Small intestine (tissue), 7 donors: ENCODE measurements at regions not wholly inside any gene's neighbourhood (a gene's known extent, or its start where the extent isn't known, plus 50 kb on each side); places are given as distances from the start of the nearest gene placed in this dataset.
"Not testable (repeated sequence)": the region's sequence is repeated elsewhere in the genome, so short reads cannot be mapped to it uniquely, and the experiment has no call there.

ENCODE experiments used
- DNase-seq, 2 donors: peaks; one replicate each; pipeline versions ENCODE4 v3.0.0 to v3.0.0-alpha.2; 2013
- FAIRE-seq: peaks from 2 replicates; lab custom pipeline; 2012; peaks lifted over from hg19 to GRCh38; lab: Jason Lieb, UNC
- H3K27ac ChIP-seq, 3 donors: one replicate each; pipeline ENCODE4 v1.5.1; 2013; ENCODE audit warnings: low read length in 2 of 3, mild to moderate bottlenecking in 2 of 3, control low read depth in 1 of 3, inconsistent platforms in 1 of 3, low read depth in 1 of 3, moderate library complexity in 1 of 3
- H3K27me3 ChIP-seq, 3 donors: one replicate each; pipeline ENCODE4 v1.6.1; 2013; ENCODE audit warnings: low read length in 3 of 3, inconsistent platforms in 1 of 3; ENCODE audit not compliant: control insufficient read depth in 3 of 3, insufficient read depth in 3 of 3
- H3K36me3 ChIP-seq, 3 donors: one replicate each; pipeline ENCODE4 v1.6.1; 2013; ENCODE audit warnings: low read length in 3 of 3, inconsistent platforms in 1 of 3, low read depth in 1 of 3, mild to moderate bottlenecking in 1 of 3, moderate library complexity in 1 of 3; ENCODE audit not compliant: control insufficient read depth in 3 of 3, insufficient read depth in 2 of 3
- H3K4me1 ChIP-seq, 3 donors: one replicate each; pipeline ENCODE4 v1.6.1; 2013; ENCODE audit warnings: low read length in 2 of 3, inconsistent platforms in 1 of 3, low read depth in 1 of 3, mild to moderate bottlenecking in 1 of 3, moderate library complexity in 1 of 3; ENCODE audit not compliant: control insufficient read depth in 3 of 3, insufficient read depth in 2 of 3
- H3K4me3 ChIP-seq, 3 donors: one replicate each; pipeline ENCODE4 v1.5.1; 2013; ENCODE audit warnings: low read length in 3 of 3, control low read depth in 1 of 3, inconsistent platforms in 1 of 3, low read depth in 1 of 3, mild to moderate bottlenecking in 1 of 3, moderate library complexity in 1 of 3
- H3K9me3 ChIP-seq, 2 donors: one replicate each; pipeline ENCODE4 v1.6.1; 2013; ENCODE audit warnings: low read depth in 1 of 2, low read length in 1 of 2; ENCODE audit not compliant: control insufficient read depth in 2 of 2, insufficient read depth in 1 of 2
- WGBS, 3 donors: extraction: QIAGEN DNeasy Blood & Tissue Kit; methylation state at CpG; one replicate each; pipeline ENCODE4 v1.1.7; 2013; 5-methylcytosine and 5-hydroxymethylcytosine counted together
- donor health status: healthy with polysubstance abuse.
- donor health status: control.
- donor health status: control.
- donor health status: Bipolar disorder and iron deficiency.
- donor health status: healthy.

DNA sequence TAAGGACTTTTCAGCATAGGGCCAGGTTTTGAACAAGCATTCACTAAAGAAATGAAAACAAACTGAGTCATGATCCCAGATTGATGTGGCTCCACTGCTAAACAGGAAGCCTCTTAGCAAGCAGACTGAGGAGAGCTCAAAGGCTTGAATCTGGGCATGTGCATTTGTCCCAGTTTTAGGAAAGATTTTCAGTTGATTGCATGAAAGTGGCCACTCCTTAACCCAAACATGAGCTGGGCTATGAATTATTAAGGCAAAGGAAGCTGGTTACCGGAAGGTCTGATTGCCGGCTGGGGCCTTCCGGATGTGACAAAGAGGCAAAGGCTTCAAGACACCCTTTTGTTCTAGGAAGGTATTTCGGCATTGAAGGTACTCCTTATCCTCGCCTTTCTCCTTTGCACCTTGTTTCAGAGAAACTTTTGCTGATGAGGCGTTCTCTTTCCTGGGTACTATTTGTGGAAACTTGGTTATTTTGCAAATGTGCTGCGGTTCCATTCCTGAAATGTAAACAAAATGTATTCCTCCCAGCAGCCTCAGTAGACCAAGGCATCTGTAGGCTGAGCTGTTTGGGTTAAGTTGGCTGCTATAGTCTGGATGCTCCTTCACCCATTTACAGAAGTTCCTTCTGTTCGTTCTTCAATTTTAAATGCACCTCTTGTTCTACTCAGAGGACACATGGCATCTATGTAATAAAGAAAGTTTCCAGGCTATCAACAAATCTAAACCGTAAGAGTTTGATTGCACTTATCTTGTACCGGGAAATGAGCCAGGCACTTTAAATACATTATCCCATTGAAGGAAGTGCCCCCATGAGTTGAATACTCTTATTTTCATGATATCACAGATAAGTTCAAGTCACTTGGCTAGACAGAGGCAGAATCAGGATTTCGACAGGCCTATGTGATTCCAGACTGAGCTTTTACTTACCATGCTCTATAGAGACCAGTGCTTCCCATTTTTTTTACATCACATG lies 115.6 kb upstream of the METAP2 start:
- Histone ChIP-seq H3K27ac (peak overlapping the region in 1 of 3 donors; percentile 8), H3K4me3 (no peak overlapping the region), H3K4me1 (no peaks in the 10 kb centered on the region), H3K27me3 (no peaks in the 10 kb centered on the region), H3K9me3 (no peaks in the 10 kb centered on the region), H3K36me3 (no peaks in the 10 kb centered on the region)
- WGBS, 3 donors = 62 to 66% (median 63%) methylated on average over 11 of the region's 11 CpGs
- FAIRE-seq (no peak), DNase-seq (no peak)

DNA sequence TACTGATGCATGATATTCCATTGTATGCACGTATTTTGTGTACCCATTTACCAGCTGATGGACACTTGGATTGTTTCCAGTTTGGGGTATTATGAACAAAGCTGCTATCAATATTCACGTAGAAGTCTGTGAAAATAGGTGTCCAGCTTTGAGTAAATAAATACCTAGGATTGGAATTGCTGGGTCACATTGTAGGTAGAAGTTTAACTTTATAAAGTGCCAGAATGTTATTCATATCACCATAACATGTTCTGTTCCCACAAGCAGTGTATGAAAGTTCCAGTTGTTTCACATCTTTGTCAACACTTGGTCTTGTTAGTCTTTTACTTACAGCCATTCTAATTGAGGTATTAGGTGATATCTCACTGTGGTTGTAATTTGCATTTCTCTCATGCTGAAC lies 108.0 kb upstream of the METAP2 start:
- no peak for FAIRE-seq
- no peak overlapping the region for H3K27ac ChIP-seq

DNA sequence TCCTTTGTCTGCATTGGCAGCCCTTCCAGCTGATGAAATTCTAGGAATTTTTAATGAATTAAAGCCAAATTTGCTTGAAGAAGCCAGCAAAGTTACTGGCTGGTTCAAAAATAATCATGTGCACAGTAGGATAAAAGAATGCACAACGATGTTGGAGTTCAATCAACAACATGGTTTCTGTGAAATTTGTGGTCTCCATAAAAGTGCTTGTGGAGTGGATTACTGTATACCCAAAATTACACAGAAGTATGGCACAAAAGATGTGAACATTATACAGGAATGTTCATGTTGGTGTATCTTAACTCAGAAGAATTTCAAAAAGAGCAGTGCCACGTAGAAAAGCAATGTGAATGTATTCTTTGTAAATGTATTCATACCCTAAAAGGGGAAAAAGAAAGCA lies 105.0 kb upstream of the METAP2 start:
- H3K9me3 ChIP-seq = no peaks in the 10 kb centered on the region
- no peak for DNase-seq
- no peak overlapping the region for H3K4me3 ChIP-seq
- no peak overlapping the region for H3K27ac ChIP-seq
- no peak for FAIRE-seq
- no peaks in the 10 kb centered on the region for H3K36me3 ChIP-seq
- H3K27me3 ChIP-seq = no peaks in the 10 kb centered on the region
- H3K4me1 ChIP-seq = no peaks in the 10 kb centered on the region
- WGBS, 3 donors = 76 to 90% (median 80%) methylated on average over 2 of the region's 2 CpGs

More for the DNA sequence above, 108.0 kb upstream of the METAP2 start:
- no peaks in the 10 kb centered on the region for H3K4me1 ChIP-seq
- no peaks in the 10 kb centered on the region for H3K9me3 ChIP-seq
- no peak overlapping the region for H3K4me3 ChIP-seq
- 39 to 67% (median 47%) methylated on average over 2 of the region's 2 CpGs for WGBS, 3 donors
- DNase-seq = no peak
- no peaks in the 10 kb centered on the region for H3K27me3 ChIP-seq
- H3K36me3 ChIP-seq = no peaks in the 10 kb centered on the region

DNA sequence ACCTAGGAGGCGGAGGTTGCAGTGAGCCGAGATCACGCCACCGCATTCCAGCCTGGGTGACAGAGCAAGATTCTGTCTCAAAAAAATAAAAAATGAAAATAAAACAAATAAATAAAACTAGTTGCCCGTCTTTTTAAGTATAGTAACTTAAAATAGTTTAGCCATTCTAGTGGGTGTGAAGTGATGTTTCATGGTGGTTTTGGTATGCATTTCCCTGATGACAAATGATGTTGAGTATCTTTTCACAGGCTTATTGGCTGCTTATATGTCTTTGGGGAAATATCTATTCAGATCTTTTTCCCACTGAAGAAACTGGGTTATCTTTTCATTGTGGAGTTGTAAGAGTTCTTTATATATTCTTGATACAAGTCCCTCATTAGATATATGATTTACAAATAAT lies 102.4 kb upstream of the METAP2 start:
- DNase-seq (no peak), FAIRE-seq (no peak)
- H3K4me1 ChIP-seq = no peaks in the 10 kb centered on the region
- H3K27ac ChIP-seq = no peak overlapping the region
- no peaks in the 10 kb centered on the region for H3K9me3 ChIP-seq
- no peak overlapping the region for H3K4me3 ChIP-seq
- no peaks in the 10 kb centered on the region for H3K36me3 ChIP-seq
- no peaks in the 10 kb centered on the region for H3K27me3 ChIP-seq
- WGBS, 3 donors = 94 to 98% (median 94%) methylated on average over 5 of the region's 5 CpGs

DNA sequence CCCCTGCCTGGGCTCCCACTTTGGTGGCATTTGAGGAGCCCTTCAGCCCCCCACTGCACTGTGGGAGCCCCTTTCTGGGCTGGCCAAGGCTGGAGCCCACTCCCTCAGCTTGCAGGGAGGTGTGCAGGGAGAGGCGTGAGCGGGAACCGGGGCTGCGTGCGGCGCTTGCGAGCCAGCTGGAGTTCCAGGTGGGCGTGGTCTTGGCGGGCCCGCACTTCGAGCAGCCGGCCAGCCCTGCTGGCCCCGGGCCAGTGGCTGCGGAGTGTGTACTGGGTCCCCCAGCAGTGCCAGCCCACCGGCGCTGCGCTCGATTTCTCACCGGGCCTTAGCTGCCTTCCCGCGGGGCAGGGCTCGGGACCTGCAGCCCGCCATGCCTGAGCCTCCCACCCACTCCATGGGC lies 94.5 kb upstream of the METAP2 start:
- H3K4me1 ChIP-seq, H3K27me3 ChIP-seq, H3K36me3 ChIP-seq, DNase-seq, H3K9me3 ChIP-seq, H3K27ac ChIP-seq, H3K4me3 ChIP-seq, FAIRE-seq: not testable (repeated sequence)
- WGBS, 3 donors = 50 to 85% (median 85%) methylated on average over 2 to 11 of the region's 23 CpGs

DNA sequence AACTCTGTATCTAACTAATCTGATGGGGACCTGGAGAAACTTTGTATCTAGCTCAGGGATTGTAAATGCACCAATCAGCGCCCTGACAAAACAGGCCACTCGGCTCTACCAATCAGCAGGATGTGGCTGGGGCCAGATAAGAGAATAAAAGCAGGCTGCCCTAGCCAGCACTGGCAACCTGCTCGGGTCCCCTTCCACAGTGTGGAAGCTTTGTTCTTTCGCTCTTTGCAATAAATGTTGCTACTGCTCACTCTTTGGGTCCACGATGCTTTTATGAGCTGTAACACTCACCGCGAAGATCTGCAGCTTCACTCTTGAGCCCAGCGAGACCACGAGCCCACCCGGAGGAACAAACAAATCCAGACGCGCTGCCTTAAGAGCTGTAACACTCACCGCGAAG lies 93.6 kb upstream of the METAP2 start:
- not testable (repeated sequence) for H3K4me3 ChIP-seq, FAIRE-seq, DNase-seq, H3K27ac ChIP-seq, H3K4me1 ChIP-seq, H3K27me3 ChIP-seq, H3K36me3 ChIP-seq, H3K9me3 ChIP-seq
- 90 to 92% (median 91%) methylated on average over 14 of the region's 14 CpGs for WGBS, 3 donors

DNA sequence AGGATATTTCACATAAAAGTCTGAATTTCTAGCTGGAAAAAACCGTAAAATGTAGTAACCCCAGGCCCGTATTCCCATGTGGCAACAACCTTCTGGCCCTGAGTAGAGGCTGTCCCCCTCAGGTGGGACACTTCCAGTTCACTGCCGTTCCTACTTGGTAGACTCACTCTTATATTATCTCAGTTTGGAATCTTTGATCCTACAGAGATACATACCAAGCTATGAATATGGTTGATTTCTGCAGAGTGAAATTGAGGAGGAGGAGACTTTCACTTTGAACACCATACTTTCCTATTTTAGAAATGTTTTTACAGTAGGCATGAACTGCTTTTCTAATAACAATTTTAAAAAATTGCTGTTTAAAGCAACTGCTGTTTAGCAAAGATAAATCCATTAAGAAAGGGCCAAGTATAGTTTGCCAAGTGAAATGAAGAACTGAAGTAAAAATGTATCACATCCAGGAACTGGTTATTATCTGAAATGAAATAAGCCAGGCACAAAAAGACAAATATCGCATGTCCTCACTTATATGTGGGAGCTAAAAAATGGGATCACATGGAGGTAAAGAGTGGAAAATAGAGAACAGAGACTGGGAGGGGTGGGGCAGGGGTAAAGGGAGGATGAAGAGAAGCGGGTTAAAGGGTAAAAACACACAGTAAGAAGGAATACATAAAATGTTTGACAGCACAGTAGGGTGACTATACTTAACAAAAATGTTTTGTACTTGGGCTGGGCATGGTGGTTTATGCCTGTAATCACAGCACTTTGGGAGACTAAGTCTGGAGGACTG lies 92.8 kb upstream of the METAP2 start:
- Histone ChIP-seq H3K27ac (peak overlapping the region in 1 of 3 donors; percentile 9), H3K9me3 (no peaks in the 10 kb centered on the region), H3K4me1 (no peaks in the 10 kb centered on the region), H3K4me3 (no peak overlapping the region), H3K27me3 (no peaks in the 10 kb centered on the region), H3K36me3 (no peaks in the 10 kb centered on the region)
- WGBS, 3 donors = 81 to 83% (median 82%) methylated on average over 5 of the region's 5 CpGs
- no peak for DNase-seq
- no peak for FAIRE-seq

DNA sequence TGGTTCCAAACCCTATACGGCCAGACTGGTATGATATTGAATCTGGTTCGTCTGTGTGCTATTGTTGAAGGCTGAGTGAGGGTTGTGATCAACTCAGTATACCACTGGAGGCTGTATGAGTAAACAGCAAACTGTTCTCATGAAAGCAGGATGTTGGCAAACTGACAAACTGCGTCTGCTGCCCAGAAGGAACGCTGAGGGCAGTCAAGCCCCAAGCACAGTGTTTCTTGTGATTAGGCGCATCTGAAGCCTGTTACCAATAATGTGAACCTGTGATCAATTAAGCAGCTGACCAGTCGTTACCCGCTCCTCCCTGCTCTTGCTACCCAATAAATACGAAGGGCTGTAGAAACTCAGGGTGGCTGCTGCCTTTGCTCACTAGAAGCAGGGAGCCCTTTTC lies 90.0 kb upstream of the METAP2 start:
- 53 to 66% (median 63%) methylated on average over 8 of the region's 8 CpGs for WGBS, 3 donors
- not testable (repeated sequence) for H3K36me3 ChIP-seq, H3K27ac ChIP-seq, FAIRE-seq, H3K27me3 ChIP-seq, DNase-seq, H3K4me3 ChIP-seq, H3K4me1 ChIP-seq, H3K9me3 ChIP-seq
